NCI-H187 (cell line): ENCODE measurements at regions not wholly inside any gene's neighbourhood (a gene's known extent, or its start where the extent isn't known, plus 50 kb on each side); places are given as distances from the start of the nearest gene placed in this dataset.
"Not testable (repeated sequence)": the region's sequence is repeated elsewhere in the genome, so short reads cannot be mapped to it uniquely, and the experiment has no call there.

Experiments used
- DNase-seq, 2 experiments: peaks; one replicate each; lab custom pipeline; 2025; lab: John Stamatoyannopoulos, UW

- no peak for DNase-seq
These were observed 1673.8 kb upstream of the AGA start for GRCh38 chr4:179116011-179116410.

GRCh38 chr4:179116581-179116980, 1674.3 kb upstream of the AGA start:
- no peak for DNase-seq

GRCh38 chr4:179123084-179123483, 1680.8 kb upstream of the AGA start:
- DNase-seq, result no peak

GRCh38 chr4:179124419-179124818, 1682.2 kb upstream of the AGA start:
- DNase-seq, result no peak

- no peak for DNase-seq
These were observed 1682.7 kb upstream of the AGA start for GRCh38 chr4:179124957-179125356.

- no peak for DNase-seq
These were observed 1683.6 kb upstream of the AGA start for GRCh38 chr4:179125870-179126269.

- no peak for DNase-seq
These were observed 1686.1 kb upstream of the AGA start for GRCh38 chr4:179128299-179128698.

- DNase-seq, result no peak
These were observed 1688.0 kb upstream of the AGA start for GRCh38 chr4:179130122-179130714.

- no peak for DNase-seq
These were observed 1703.7 kb upstream of the AGA start for GRCh38 chr4:179145746-179146525.

GRCh38 chr4:179151770-179152169, 1709.5 kb upstream of the AGA start:
- DNase-seq, result no peak

GRCh38 chr4:179163147-179163546, 1720.9 kb upstream of the AGA start:
- no peak for DNase-seq

- DNase-seq, result no peak
These were observed 1722.2 kb upstream of the AGA start for GRCh38 chr4:179164267-179164999.

GRCh38 chr4:179165000-179165738, 1722.9 kb upstream of the AGA start:
- DNase-seq, result no peak

GRCh38 chr4:179165862-179166261, 1723.6 kb upstream of the AGA start:
- no peak for DNase-seq

- not testable (repeated sequence) for DNase-seq
These were observed 1728.1 kb upstream of the AGA start for GRCh38 chr4:179170308-179170707.

- DNase-seq, result no peak
These were observed 1740.5 kb upstream of the AGA start for GRCh38 chr4:179182741-179183140.

GRCh38 chr4:179195887-179196286, 1753.7 kb upstream of the AGA start:
- DNase-seq, result no peak

GRCh38 chr4:179196511-179196910, 1754.3 kb upstream of the AGA start:
- DNase-seq, result no peak

GRCh38 chr4:179200681-179201080, 1758.4 kb upstream of the AGA start:
- DNase-seq, result no peak

GRCh38 chr4:179225594-179225993, 1783.4 kb upstream of the AGA start:
- DNase-seq, result no peak

GRCh38 chr4:179248821-179249220, 1806.6 kb upstream of the AGA start:
- no peak for DNase-seq

- no peak for DNase-seq
These were observed 1826.6 kb upstream of the AGA start for GRCh38 chr4:179268791-179269190.
